ENCODE measurements at regions not wholly inside any gene's neighbourhood (a gene's known extent, or its start where the extent isn't known, plus 50 kb on each side); places are given as distances from the start of the nearest gene placed in this dataset.

DNA sequence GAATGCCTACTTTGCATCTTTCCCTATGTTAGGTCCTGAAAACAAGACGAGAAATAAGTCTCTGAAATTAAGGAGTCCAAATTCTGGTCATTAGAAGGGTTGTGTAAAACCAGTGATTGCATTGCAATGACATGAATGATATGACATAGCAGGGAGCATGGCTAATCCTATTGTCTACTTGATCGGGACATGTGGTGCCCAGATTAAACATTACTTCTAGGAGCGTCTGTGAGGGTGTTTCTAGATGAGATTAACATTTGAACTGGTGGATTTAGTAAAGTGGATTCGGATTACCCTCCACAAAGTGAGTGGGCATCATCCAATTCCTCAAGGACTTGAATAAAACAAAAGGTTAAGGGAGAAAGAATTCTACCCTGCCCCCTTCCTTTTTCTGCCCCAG, 434.9 kb upstream of the KLF6 start:
- Histone ChIP-seq H3K4me3 (ENCODE audit: low read length) (no peak overlapping the region), H3K36me3 (ENCODE audit: control insufficient read depth in 2 of 3, insufficient read depth in 3 of 3, low read length in 3 of 3) (no peaks in the 10 kb centered on the region), H3K4me1 (ENCODE audit: control insufficient read depth in 2 of 2, insufficient read depth in 2 of 2, low read length in 2 of 2) (no peaks in the 10 kb centered on the region), H3K9me3 (ENCODE audit: control insufficient read depth in 2 of 3, low read length in 3 of 3) (no peaks in the 10 kb centered on the region), H3K27ac (ENCODE audit: low read depth, low read length) (no peak overlapping the region), H3K27me3 (ENCODE audit: control insufficient read depth in 2 of 2, insufficient read depth in 2 of 2, low read length in 2 of 2) (no peaks in the 10 kb centered on the region)
- Mint-ChIP-seq H3K27me3 (peaks cover 0 to 8% (median 0%) of the 10 kb centered on the region in 5 donors), H3K4me1 (no peaks in the 10 kb centered on the region), H3K4me3 (no peak overlapping the region), H3K27ac (no peak overlapping the region), H3K9me3 (peaks cover 0 to 4% (median 0%) of the 10 kb centered on the region in 11 donors), H3K36me3 (peaks cover 0 to 5% (median 0%) of the 10 kb centered on the region in 5 donors)
- CTCF ChIA-PET = no interaction called here
- POLR2A ChIA-PET = no interaction called here
- intact Hi-C loops (cut with micrococcal nuclease) = no loop called here
- DNase-seq (no peak), ATAC-seq (no peak)

GRCh38 chr10:4217653-4218052, 432.6 kb upstream of the KLF6 start:
- POLR2A ChIA-PET = no interaction called here

DNA sequence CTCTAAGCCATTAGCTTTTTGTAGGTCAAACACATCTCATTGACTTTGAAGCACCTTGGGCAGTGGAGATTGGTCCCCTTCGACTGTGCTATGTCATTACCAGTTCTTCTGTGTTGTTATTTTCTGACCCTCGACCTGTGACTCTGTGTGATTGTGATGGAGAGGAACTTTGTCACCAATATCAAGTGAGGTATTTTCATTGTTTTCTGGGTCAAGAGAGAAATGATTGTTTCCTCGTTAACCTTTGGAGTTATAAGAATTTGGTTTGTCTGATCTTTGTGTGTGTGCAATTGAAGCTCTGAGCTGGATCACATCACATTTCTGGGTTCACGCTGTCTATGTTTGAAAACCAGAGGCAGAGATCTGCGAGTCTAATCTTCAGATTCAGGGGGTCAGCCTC, 432.2 kb upstream of the KLF6 start:
- intact Hi-C loops (cut with micrococcal nuclease) = no loop called here
- H3K36me3 ChIP-seq (ENCODE audit: control insufficient read depth in 2 of 3, insufficient read depth in 3 of 3, low read length in 3 of 3) = no peaks in the 10 kb centered on the region
- H3K36me3 Mint-ChIP-seq = peaks cover 0 to 3% (median 0%) of the 10 kb centered on the region in 5 donors
- no peak overlapping the region for H3K4me3 Mint-ChIP-seq
- no peaks in the 10 kb centered on the region for H3K4me1 Mint-ChIP-seq
- H3K27me3 Mint-ChIP-seq = peaks cover 0 to 12% (median 0%) of the 10 kb centered on the region in 5 donors
- H3K27me3 ChIP-seq (ENCODE audit: control insufficient read depth in 2 of 2, insufficient read depth in 2 of 2, low read length in 2 of 2) = no peaks in the 10 kb centered on the region
- ChIA-PET CTCF (no interaction called here), POLR2A (no interaction called here)
- H3K27ac ChIP-seq (ENCODE audit: low read depth, low read length) = no peak overlapping the region
- H3K27ac Mint-ChIP-seq = no peak overlapping the region
- no peak overlapping the region for H3K4me3 ChIP-seq (ENCODE audit: low read length)
- no peaks in the 10 kb centered on the region for H3K9me3 ChIP-seq (ENCODE audit: control insufficient read depth in 2 of 3, low read length in 3 of 3)
- peaks cover 0 to 4% (median 0%) of the 10 kb centered on the region in 11 donors for H3K9me3 Mint-ChIP-seq
- H3K4me1 ChIP-seq (ENCODE audit: control insufficient read depth in 2 of 2, insufficient read depth in 2 of 2, low read length in 2 of 2) = no peaks in the 10 kb centered on the region
- ATAC-seq (no peak), DNase-seq (no peak)

More at GRCh38 chr10:4217653-4218052, 432.6 kb upstream of the KLF6 start:
- Histone ChIP-seq H3K4me3 (ENCODE audit: low read length) (no peak overlapping the region), H3K27ac (ENCODE audit: low read depth, low read length) (no peak overlapping the region), H3K36me3 (ENCODE audit: control insufficient read depth in 2 of 3, insufficient read depth in 3 of 3, low read length in 3 of 3) (no peaks in the 10 kb centered on the region), H3K4me1 (ENCODE audit: control insufficient read depth in 2 of 2, insufficient read depth in 2 of 2, low read length in 2 of 2) (no peaks in the 10 kb centered on the region), H3K9me3 (ENCODE audit: control insufficient read depth in 2 of 3, low read length in 3 of 3) (no peaks in the 10 kb centered on the region), H3K27me3 (ENCODE audit: control insufficient read depth in 2 of 2, insufficient read depth in 2 of 2, low read length in 2 of 2) (no peaks in the 10 kb centered on the region)
- no peak for ATAC-seq
- DNase-seq = no peak
- CTCF ChIA-PET = no interaction called here
- Mint-ChIP-seq H3K27me3 (peaks cover 0 to 12% (median 0%) of the 10 kb centered on the region in 5 donors), H3K4me1 (no peaks in the 10 kb centered on the region), H3K27ac (no peak overlapping the region), H3K36me3 (peaks cover 0 to 3% (median 0%) of the 10 kb centered on the region in 5 donors), H3K4me3 (no peak overlapping the region), H3K9me3 (peaks cover 0 to 4% (median 0%) of the 10 kb centered on the region in 11 donors)
- intact Hi-C loops (cut with micrococcal nuclease) = no loop called here

- H3K27me3 Mint-ChIP-seq = peaks cover 0 to 12% (median 0%) of the 10 kb centered on the region in 5 donors
- POLR2A ChIA-PET = no interaction called here
These were observed 431.7 kb upstream of the KLF6 start for GRCh38 chr10:4216726-4217125.

DNA sequence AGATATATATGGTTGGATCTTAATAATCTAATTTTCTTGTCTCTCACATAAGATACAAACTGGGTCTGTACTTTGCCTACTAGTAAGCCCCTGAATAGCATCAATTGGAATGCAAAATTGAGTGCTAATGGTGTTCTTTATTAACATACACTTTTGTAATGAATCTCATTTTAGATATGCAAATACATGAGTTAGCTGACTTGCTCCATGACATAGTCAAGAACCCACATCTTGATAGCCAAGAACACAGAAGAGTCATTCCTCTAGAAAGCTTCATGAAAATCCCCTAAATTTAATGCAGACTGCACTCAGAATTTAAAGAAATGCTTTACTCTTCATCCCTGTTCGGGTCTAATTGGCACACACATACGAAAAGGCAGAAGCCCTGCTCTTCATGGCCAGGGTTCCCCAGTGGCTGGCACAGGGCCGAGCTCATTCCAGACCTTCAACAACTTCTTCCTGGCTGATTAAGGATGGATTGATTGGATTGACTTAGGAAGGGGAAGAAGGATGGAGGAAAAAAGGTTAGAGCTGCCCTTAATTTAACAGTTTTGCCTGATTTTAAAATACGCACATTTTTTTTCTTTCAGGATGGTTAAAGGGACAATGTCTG, 431.1 kb upstream of the KLF6 start:
- intact Hi-C loops (cut with micrococcal nuclease) = no loop called here
- ChIA-PET POLR2A (no interaction called here), CTCF (no interaction called here)
- Histone ChIP-seq H3K27ac (ENCODE audit: low read depth, low read length) (no peak overlapping the region), H3K9me3 (ENCODE audit: control insufficient read depth in 2 of 3, low read length in 3 of 3) (no peaks in the 10 kb centered on the region), H3K4me3 (ENCODE audit: low read length) (no peak overlapping the region), H3K27me3 (ENCODE audit: control insufficient read depth in 2 of 2, insufficient read depth in 2 of 2, low read length in 2 of 2) (no peaks in the 10 kb centered on the region), H3K4me1 (ENCODE audit: control insufficient read depth in 2 of 2, insufficient read depth in 2 of 2, low read length in 2 of 2) (no peaks in the 10 kb centered on the region), H3K36me3 (ENCODE audit: control insufficient read depth in 2 of 3, insufficient read depth in 3 of 3, low read length in 3 of 3) (no peaks in the 10 kb centered on the region)
- no peak for ATAC-seq
- peaks cover 0 to 2% (median 0%) of the 10 kb centered on the region in 11 donors for H3K9me3 Mint-ChIP-seq
- no peak overlapping the region for H3K4me3 Mint-ChIP-seq
- peaks cover 0 to 2% (median 0%) of the 10 kb centered on the region in 5 donors for H3K36me3 Mint-ChIP-seq
- H3K27ac Mint-ChIP-seq = no peak overlapping the region
- peaks cover 0 to 12% (median 0%) of the 10 kb centered on the region in 5 donors for H3K27me3 Mint-ChIP-seq
- no peak for DNase-seq
- no peaks in the 10 kb centered on the region for H3K4me1 Mint-ChIP-seq

More at GRCh38 chr10:4216726-4217125, 431.7 kb upstream of the KLF6 start:
- Histone ChIP-seq H3K27ac (ENCODE audit: low read depth, low read length) (no peak overlapping the region), H3K27me3 (ENCODE audit: control insufficient read depth in 2 of 2, insufficient read depth in 2 of 2, low read length in 2 of 2) (no peaks in the 10 kb centered on the region), H3K36me3 (ENCODE audit: control insufficient read depth in 2 of 3, insufficient read depth in 3 of 3, low read length in 3 of 3) (no peaks in the 10 kb centered on the region), H3K4me1 (ENCODE audit: control insufficient read depth in 2 of 2, insufficient read depth in 2 of 2, low read length in 2 of 2) (no peaks in the 10 kb centered on the region), H3K4me3 (ENCODE audit: low read length) (no peak overlapping the region), H3K9me3 (ENCODE audit: control insufficient read depth in 2 of 3, low read length in 3 of 3) (no peaks in the 10 kb centered on the region)
- H3K27ac Mint-ChIP-seq = no peak overlapping the region
- DNase-seq (no peak), ATAC-seq (no peak)
- H3K36me3 Mint-ChIP-seq = peaks cover 0 to 3% (median 0%) of the 10 kb centered on the region in 5 donors
- no peaks in the 10 kb centered on the region for H3K4me1 Mint-ChIP-seq
- H3K4me3 Mint-ChIP-seq = no peak overlapping the region
- CTCF ChIA-PET = no interaction called here
- intact Hi-C loops (cut with micrococcal nuclease) = no loop called here
- peaks cover 0 to 4% (median 0%) of the 10 kb centered on the region in 11 donors for H3K9me3 Mint-ChIP-seq

DNA sequence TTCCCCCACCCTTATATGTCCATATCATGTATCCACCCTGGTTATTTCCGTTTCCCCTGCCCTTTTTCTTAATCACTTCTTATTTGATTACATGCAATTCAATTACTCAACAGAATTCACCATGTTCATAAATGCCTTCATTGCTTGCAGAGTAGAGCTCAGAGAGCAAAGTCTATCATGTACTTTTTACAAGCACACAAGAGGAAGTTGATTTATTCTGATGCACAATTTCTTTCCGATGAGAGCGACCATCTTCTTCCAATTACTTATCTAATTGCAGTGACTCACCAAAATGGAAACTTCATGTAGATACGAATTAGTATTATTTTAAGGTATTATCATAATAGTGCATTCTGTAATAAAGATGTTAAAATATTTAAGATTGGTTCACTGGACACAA, 430.5 kb upstream of the KLF6 start:
- Mint-ChIP-seq H3K27me3 (peaks cover 0 to 12% (median 0%) of the 10 kb centered on the region in 5 donors), H3K4me3 (no peak overlapping the region), H3K4me1 (no peaks in the 10 kb centered on the region), H3K9me3 (peaks cover 0 to 2% (median 0%) of the 10 kb centered on the region in 11 donors), H3K36me3 (peaks cover 0 to 2% (median 0%) of the 10 kb centered on the region in 5 donors), H3K27ac (no peak overlapping the region)
- H3K4me3 ChIP-seq (ENCODE audit: low read length) = no peak overlapping the region
- DNase-seq (no peak), ATAC-seq (no peak)
- no peak overlapping the region for H3K27ac ChIP-seq (ENCODE audit: low read depth, low read length)
- intact Hi-C loops (cut with micrococcal nuclease) = no loop called here
- POLR2A ChIA-PET = no interaction called here
- H3K36me3 ChIP-seq (ENCODE audit: control insufficient read depth in 2 of 3, insufficient read depth in 3 of 3, low read length in 3 of 3) = no peaks in the 10 kb centered on the region
- H3K4me1 ChIP-seq (ENCODE audit: control insufficient read depth in 2 of 2, insufficient read depth in 2 of 2, low read length in 2 of 2) = no peaks in the 10 kb centered on the region
- H3K9me3 ChIP-seq (ENCODE audit: control insufficient read depth in 2 of 3, low read length in 3 of 3) = no peaks in the 10 kb centered on the region
- CTCF ChIA-PET = no interaction called here
- no peaks in the 10 kb centered on the region for H3K27me3 ChIP-seq (ENCODE audit: control insufficient read depth in 2 of 2, insufficient read depth in 2 of 2, low read length in 2 of 2)

GRCh38 chr10:4214908-4215307, 429.9 kb upstream of the KLF6 start:
- POLR2A ChIA-PET = no interaction called here
- DNase-seq = no peak
- no peak overlapping the region for H3K4me3 ChIP-seq (ENCODE audit: low read length)

More at GRCh38 chr10:4214908-4215307, 429.9 kb upstream of the KLF6 start:
- no peaks in the 10 kb centered on the region for H3K4me1 Mint-ChIP-seq
- no peak overlapping the region for H3K4me3 Mint-ChIP-seq
- intact Hi-C loops (cut with micrococcal nuclease) = no loop called here
- no peak overlapping the region for H3K27ac Mint-ChIP-seq
- no peaks in the 10 kb centered on the region for H3K36me3 ChIP-seq (ENCODE audit: control insufficient read depth in 2 of 3, insufficient read depth in 3 of 3, low read length in 3 of 3)
- CTCF ChIA-PET = no interaction called here
- peaks cover 0 to 2% (median 0%) of the 10 kb centered on the region in 11 donors for H3K9me3 Mint-ChIP-seq
- H3K27ac ChIP-seq (ENCODE audit: low read depth, low read length) = no peak overlapping the region
- H3K9me3 ChIP-seq (ENCODE audit: control insufficient read depth in 2 of 3, low read length in 3 of 3) = no peaks in the 10 kb centered on the region
- peaks cover 0 to 17% (median 0%) of the 10 kb centered on the region in 5 donors for H3K27me3 Mint-ChIP-seq
- H3K27me3 ChIP-seq (ENCODE audit: control insufficient read depth in 2 of 2, insufficient read depth in 2 of 2, low read length in 2 of 2) = no peaks in the 10 kb centered on the region
- no peak for ATAC-seq
- no peaks in the 10 kb centered on the region for H3K4me1 ChIP-seq (ENCODE audit: control insufficient read depth in 2 of 2, insufficient read depth in 2 of 2, low read length in 2 of 2)
- H3K36me3 Mint-ChIP-seq = peaks cover 0 to 2% (median 0%) of the 10 kb centered on the region in 5 donors

All from naive thymus-derived CD4-positive, alpha-beta T cell (primary cell).